HG03103 (cell line): ENCODE measurements at regions not wholly inside any gene's neighbourhood (a gene's known extent, or its start where the extent isn't known, plus 50 kb on each side); places are given as distances from the start of the nearest gene placed in this dataset.

Experiments
- ATAC-seq: cut with Tn5 transposase; IDR thresholded peaks from one replicate; pipeline ENCODE4 v1.9.1; 2021; ENCODE audit warnings: low read depth; ENCODE audit not compliant: unreplicated experiment

DNA sequence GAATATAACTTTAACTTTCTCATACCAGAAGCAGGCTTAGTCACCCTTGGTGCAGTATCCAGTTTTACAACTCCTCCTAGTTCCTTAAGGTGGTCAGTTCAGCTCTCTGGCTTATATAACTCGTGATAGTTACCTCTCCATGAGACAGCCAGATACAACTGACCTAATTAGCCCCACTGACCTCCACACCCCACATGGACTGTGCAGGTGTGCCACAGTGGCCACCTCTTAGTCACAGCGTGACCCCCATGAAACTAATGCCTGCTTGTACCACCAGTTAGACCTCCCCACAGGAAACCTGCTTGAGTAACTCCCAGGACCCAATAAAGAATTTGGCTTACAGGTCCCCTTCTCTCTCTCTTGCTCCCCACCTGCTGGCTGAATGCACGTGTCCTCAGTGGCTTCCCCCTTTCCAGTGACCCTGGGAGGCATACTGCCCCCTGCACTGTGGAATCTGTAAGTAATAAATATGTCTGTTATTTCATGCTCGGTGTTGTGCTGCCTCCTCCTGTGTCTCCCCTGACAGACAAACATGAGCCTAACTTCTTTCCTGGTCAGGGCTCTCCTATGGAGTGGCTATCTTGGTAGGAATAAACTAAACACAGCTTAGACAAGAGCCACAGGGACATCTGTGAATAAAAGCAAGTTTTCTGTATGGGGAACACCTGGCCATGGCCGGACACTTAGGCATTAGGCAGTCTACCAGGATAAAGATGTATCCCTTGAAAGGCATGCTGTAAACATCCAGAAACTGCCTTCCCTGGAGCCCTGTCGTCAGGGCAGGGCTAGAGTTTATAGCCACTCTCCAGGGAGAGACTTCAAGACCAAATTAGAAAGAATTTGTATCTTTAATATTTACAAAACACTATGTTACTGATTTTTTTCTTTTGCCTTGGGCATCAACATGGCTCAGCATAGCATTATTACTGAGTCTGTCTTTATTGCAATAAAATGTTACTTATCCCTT lies 209.7 kb upstream of the BOD1L1 start:
- ATAC-seq = no peak

DNA sequence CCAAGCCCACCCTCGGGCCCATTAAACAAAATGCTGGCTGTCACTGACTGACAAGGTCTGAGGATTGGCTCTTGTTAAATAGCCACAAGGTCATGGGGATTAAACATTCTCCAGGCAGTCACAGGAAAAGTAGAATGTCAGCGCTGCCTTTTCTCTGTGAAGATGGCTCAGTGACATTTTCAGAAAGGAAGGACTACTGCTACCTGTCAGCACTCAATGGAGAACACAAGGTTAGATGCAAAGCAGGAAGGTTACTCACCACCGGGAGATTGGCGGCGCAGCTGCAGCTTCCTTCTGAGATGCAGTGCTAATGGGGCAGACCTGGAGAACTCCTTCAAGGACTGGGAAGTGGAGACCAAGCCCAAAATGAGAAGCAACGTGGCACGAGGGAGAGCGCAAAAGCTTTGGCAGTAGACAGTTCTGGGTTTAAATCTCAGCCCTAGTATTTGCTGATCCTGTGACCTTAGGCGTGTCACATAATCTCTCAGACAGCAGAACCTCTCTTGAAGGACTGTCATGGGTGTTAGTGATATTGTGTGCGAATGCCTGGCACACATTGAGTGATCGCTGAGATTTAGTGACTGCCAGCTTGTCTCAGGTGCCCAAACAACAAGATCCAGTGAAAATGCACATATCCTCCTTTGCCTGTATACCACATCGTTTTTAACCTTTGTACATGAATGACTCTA lies 213.1 kb upstream of the BOD1L1 start:
- ATAC-seq = no peak

DNA sequence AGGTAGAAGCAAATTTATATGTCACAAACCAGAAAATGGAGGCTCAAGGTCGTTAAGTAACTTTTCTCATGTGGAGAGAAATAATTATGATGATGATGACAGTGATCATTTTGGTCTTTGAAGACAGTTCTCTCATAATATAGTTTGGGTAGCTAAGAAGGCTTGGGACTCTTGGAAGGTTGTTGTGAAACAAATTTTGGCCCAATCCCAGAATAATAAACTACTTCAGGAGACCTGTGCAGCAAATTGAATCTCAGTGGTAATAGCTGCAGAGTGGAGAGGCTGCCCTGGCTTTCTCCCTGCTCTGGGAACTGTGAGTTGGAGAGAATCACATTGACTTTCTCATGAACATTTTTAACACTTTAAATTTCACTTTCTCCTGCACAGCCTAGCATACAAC lies 217.2 kb upstream of the BOD1L1 start:
- no peak for ATAC-seq

DNA sequence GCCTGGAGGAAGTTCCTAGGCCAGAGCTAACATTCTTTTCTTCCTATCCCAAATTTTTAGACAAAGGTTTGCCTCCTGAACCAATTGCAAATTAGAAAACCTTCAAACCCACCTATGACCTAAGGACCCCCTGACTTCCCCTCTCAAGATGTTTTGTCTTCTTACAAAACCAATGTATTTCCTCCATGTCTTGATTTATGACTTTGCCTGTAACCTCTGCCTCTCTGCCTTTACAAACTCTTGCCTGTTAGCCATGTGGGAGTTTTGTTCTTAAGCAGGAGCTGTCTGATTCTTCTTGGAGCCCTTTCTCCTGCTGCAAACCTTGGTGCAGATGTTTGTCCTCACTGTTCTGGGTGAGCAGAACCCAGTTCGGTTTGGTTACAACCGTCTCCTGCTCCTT lies 222.3 kb upstream of the BOD1L1 start:
- ATAC-seq = no peak

DNA sequence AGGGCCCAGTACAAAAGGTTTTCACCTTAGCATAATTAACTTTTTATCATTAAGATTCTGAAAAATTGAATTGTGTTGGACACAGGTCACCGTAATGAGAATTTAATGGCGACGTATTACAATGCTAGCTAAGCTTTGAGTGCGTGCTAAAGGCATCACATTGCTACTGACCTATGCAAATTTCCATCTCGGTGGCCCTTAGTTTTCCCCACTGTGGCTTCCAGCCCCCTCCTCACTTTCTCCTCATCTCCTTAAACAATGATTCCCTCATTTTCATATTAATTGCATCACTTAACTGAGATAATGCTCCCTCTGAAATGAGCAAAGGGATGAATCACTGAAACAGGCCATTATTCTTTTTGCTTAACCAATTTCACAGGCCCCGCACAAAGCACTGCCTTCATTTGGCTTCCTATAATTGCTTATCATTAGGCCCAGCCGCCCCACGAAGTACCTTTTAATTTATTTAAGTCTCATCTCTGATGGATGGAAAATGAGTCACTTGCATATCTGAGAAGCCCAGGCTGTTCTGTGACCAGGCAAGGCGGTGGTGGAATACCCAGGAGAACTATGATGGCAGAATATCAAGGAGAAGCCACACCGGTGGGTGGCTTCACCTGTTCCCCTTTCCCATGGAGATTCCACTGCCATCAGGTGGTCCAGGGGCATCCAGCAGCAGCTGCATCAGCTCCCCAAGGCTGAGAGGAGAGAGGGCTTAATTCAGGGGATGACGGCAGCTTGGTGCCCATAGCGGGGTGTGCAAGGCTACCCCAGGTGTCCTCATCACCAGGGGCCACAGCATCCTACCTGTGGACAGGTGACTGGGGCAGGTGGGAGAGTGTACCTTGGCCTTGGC lies 223.8 kb upstream of the BOD1L1 start:
- ATAC-seq = no peak

DNA sequence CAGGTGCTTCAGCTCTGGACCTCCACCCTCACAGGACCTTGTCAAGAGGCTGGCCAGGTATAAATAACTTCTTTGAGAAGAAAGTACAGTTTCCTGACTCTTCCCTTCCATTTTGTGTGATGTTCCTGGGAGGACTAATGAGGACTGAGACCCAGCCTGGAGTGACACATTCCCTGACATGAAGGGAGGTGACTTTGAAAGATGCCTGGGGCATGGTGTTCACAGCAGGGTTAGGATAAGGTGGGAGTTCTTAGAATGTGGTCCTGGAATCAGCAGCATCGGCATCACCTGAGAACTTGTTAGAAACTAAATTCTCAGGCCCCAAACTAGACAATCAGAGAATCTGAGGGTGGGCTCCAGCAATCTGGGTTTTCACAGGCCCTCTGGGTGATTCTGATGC lies 224.9 kb upstream of the BOD1L1 start:
- ATAC-seq = no peak

DNA sequence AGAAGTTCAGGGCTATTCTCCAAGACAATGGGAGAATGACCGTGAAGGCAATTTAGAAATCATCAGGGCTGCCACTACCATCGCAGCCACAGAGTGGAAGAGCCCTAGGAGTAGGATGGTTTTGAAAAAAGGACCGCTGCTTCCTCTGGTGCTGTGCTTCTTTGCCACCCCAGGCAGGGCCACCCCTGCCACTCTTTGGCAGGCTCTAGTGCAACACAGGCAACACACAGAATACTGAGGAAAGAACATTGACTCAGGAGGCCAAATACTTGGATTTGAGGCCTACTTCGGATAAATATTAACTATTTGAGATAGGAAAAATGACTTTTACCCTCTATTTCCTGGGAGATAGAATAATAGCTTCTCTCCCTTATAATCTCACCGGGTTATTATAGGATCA lies 228.9 kb upstream of the BOD1L1 start:
- no peak for ATAC-seq

DNA sequence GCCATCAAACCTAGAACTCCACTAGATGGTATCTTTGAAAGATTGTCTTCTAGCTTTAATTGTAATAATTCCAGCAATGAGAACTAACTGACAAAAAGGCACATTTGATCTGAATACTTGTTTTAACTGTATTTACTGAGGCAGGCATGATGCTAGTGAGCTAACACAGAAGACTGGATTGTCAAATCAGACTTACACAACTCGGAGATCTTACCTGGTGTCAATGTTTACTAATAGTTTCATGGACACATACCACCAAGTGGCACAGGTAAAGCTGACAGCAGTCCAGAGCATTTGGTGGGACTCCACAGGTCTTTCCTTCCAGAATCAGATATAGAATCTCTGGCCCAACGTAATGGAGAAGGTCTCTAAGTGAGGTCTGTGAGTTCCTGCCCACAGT lies 229.9 kb upstream of the BOD1L1 start:
- no peak for ATAC-seq

DNA sequence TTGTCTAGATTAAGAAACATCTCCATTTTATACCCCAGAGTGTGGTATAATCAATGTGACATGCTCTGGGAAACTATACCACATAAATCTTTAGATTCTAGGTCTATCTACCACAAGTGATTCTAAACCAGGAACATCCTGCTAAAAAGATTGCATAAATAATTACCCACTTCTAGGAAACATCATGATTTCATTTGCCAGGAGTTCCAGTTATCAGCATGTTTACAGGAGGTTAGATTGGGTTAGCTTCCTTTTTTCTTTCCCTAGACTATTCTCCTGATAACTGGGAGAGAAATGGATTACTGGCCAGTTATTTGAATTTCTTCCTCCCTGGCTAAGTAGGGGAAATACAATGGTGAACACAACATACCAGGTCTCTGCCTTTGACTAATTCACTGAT lies 230.3 kb upstream of the BOD1L1 start:
- no peak for ATAC-seq

DNA sequence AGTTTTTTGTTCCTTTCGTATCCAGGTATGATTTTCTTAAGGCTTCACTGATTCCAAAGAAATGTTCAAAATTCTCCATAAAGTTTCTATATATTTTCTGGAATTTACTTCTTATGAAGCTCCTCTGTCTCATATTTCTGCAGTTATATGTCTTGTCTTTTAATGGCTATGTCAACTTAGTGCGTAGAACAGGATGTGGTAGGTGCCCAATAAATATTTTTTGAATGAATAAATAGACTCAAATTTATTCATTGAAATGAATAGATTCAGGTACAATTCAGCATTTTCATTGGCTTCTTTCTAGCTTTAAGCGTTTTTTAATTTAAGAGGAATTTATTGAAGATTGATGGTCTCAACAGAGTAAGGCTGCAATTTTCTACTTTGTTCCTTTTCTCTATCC lies 231.9 kb upstream of the BOD1L1 start:
- ATAC-seq = no peak

DNA sequence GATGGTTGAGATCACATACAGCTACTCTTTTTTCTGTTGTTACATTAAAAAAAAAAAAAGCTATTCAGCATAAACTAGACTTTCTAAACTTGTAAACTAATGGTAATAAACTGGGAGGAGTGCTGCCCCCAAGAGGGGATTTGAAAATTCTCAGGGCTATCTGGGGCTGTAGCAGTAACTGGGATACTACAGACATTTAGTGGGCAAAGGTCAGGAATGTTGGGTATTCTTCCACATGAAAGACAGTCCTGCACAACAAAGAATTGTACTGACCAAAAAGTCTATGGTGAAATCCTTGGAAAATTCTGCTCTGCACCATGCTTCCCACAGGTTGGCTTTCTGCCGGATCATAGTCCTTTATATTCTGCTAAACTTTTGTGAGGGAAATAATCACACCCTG lies 232.6 kb upstream of the BOD1L1 start:
- ATAC-seq = no peak

DNA sequence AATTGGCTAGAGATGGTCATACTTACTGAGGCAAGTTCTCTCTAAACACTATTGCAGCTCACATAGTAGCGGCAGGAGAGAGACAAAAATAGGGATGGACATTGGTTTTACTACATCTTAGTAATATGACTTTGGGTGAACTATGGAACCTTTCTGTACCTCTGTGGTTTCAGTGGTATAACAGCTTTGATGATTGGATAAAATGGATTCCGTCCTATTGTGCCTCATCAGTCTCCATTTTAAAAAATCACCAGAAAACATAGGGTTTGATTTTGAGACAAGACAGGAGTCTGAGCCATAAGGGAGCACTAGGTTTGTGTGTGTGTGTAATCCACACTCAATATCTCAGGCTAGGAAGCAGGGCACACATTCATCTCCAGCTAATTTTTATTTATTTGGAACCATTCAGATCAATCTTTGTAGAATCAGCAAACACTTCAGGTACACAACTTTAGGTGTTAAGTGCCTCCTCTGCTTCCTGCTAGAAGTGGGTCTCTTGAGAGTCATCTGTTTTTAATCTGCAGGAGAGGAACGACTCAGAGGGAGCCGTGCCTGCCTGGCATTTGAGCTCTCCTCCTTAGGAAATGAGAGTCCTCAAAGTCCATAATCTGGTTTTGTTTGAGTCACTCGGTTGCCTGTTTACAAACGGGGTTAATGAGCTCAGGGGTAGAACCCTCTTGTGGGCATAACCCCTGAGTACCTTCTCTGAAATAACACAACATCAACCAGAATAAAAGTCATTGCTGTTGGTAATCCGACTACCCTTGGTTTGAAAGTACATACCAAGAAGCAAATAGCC lies 238.5 kb upstream of the BOD1L1 start:
- ATAC-seq = no peak

DNA sequence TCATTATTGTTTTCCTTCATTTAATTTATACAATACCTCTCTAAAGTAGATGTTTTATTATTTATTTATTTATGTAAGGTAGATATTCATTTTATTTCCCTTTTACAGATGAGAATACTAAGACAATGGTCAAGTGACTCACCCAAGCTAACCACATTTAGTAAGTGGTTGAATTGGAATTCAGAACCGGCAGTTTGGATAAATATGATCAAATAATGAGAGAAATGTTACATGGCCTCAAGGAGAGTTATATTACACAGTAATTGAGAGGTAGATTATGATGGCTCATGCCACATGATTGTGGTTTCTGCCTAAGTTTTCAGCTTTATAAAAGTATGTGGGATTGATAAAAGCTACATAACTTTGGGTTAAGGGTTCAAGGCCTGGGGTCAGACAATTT lies 239.4 kb upstream of the BOD1L1 start:
- ATAC-seq = no peak

DNA sequence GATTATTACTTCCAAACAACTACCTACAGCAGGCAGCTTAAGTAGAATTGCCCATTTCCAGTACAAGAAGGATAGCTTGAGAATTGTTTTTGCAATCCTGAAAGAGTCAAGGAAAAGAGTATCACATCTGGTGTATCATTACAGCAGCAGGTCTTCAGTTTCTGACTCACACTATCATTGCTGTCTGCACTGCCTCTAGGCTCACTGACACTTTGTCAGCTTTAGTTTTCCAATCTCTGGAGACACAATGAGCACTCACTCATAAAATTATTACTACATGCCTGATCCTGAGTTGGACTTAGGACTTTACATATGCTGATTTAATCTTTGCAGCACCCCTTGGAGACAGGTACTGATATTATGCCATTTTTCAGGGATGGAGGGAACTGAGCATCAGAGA lies 244.6 kb upstream of the BOD1L1 start:
- no peak for ATAC-seq

DNA sequence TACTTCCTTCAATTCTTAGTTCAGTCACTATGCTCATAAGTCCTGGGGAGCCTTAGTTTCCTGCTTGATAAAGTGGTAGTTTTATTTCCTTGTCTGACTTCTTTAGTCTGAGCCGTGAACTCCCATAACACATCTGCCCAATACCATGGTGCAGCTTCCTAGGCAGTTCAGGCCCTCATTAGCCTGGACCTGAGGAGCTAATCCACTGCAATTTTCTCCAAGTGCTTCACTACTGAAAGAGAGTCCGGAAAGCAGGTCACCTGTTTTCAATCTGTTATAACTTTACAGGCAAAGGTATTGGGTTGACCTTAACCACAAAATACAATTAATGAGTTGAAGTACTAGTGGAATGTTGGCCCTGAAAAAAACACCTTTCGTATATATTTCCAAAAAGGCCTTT lies 245.4 kb upstream of the BOD1L1 start:
- no peak for ATAC-seq

DNA sequence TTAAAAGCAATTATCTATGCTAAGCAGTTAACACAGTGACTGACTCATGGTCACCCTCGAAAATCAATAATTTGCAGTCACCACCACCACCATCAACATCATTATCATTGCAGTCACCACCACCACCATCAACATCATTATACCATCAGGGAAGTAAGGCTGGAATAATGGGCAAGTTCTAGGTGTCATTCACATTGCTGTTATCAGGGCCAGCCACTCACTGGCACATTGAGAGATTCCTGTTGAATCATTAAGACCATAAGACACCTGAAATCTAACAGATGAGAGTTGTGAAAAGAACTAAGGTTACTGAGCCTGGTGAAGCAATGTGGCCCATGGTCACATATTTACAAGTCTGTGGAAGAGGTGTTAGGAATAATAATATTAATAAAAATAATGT lies 247.7 kb upstream of the BOD1L1 start:
- no peak for ATAC-seq

DNA sequence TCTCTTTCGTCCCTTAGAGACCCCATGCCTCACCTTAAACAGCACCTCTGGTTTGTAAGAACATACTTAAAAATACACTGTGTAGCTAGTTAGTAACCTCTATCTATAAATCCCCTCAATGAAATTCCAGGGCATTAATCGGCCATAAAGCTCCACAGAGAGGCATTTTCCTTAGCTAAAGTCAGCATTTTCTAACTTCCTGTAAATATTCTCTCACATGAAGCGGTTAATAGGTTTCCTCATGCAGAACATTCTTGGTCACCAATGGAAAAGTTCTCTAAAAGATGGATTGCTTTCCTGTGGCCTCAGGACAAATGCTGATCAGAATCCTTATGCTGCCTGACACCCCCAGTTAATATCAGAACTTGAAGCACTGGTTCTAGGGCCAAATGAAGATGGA lies 248.6 kb upstream of the BOD1L1 start:
- no peak for ATAC-seq

DNA sequence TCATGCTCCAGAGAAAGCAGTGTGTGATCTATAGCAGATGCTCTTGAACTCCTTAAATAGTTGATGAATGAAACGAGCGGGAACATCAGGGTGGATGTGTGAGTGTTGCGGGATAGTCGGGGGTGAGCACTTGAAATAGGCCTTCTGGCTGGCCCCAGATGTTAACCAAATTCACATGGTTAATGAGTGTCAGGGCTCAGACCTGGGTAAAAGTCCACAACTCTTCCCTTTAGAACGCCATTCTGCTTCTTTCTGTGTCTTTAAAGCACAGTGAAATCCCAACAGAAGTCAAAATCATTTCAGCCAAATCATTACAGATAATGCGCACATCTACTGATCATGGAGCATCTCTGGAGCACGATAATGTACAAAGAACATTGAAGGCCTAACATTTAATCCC lies 249.4 kb upstream of the BOD1L1 start:
- no peak for ATAC-seq

DNA sequence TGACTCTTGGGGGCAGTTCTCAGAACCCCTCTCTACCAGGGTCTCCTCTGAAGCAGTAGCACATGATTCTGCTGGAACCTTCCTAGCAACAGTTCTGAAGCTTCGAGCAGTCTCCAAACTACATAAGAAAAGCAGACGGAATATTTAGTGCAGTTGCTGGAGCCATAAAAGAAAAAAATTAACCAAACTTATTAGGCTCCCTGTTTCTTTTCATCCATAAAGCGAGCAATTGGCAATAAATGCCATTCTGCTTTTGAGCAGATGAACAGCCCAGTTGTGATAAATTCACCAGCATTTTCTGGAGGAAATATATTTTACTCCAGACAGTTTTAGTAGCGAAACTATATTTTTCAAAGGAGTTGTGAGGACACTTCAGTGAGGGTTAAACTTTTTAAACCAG lies 250.1 kb upstream of the BOD1L1 start:
- no peak for ATAC-seq

DNA sequence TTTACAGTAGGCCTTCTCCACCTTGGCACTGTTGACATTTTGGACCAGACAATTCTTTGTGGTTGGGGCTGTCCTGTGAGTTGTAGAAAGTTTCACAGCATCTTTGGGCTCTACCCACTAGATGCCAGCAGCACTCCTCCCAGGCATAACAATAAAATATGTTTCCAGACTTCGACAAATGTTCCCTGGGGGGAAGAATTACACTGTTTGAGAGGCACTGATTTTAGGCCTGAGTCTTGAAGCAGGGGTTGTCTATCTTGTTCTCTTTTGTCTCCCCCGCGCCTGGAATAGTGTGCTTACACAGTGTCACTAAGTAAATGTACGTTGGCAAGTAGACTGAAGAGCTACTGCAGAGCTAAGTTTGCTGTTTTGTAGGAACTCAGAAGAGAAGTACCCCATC lies 254.4 kb upstream of the BOD1L1 start:
- ATAC-seq = no peak
